ENCODE measurements at regions not wholly inside any gene's neighbourhood (a gene's known extent, or its start where the extent isn't known, plus 50 kb on each side); places are given as distances from the start of the nearest gene placed in this dataset.
A peak's percentile ranks its signal among the peaks of the same experiment; 100 is the strongest.

DNA sequence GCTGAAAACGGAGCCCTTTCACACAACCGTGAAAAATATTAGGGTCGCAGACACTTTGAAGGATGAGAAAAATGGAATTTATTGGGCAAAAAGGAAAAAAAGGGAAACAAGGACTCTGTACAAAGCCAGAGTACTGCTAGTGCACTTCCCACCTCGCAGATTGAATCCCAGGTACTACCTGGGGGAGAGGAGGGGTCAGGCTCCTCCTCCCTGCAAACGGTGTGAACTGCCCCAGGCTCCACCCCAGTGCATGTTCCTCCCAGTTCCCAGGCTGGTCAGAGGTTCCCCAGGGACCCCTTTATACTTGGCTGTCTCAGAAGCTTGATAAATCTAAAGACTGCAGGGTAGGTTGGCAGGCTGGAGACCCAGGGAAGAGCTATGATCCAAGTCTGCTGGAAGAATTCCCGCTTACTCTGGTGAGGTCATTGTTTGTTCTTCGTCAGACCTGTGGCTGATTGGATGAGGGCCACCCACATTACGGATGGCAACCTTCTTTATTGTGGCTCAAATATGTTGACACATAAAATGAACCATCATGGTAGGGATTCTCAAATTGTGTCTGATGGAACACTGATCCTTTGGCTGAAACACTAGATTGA lies 290.4 kb upstream of the POU3F3 start:
- DNase-seq: no peak

GRCh38 chr2:104568247-104568646 lies 285.7 kb upstream of the POU3F3 start:
- no peak for DNase-seq

DNA sequence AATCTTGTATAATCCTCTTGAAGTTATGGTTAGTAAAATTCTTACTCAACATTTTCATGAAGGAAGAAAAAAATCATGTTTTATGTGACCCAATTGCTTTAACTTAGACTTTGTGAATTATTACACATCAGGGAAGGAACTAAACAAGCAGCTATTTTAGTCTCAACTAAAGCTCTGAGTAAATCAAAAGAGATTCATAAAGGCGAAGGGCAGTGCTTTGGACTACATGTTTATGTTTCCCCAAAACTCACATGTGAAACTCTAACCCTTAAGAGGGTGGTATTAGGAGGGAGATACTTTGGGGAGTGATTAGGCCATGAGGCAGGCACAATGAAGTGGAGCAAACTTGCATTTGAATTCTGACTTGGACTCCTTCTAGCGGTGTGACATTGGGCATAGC lies 283.7 kb upstream of the POU3F3 start:
- no peak for DNase-seq

DNA sequence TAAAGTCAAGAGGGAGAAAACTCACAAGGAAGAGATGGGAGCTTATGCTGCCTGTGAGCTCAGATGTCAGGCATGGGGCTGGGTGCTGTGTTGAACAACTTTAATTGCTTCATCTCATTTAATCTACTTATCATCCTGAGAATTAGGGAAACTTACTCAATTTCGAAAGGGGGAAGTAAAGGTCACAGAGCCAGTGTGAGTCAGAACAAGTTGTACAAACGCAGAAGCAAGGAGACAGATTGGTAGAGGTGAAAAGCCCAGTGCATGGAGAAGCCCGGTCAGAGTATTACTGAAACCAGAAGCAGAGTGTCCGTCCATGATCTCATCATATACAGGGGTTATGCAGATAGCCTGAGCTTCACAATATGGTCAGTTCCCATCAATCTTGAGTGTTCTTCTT lies 281.1 kb upstream of the POU3F3 start:
- no peak for DNase-seq

DNA sequence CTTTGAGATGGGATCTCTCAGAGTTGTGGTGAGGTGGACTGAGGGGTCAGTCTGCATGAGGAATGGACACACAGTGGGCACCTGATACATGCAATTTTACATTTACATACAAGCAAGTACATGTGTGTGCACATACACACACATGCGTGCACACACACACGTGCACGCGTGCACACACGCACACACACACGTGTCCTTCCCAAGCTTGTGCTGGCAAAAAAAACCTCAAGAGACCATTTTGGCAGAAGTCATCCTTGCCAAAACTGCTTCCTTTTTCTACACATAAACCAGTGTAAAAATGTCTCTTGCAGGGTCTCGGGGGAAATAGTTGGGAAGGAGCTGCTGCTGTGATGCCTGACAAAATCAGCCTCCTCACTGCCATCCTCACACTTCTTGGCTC lies 279.5 kb upstream of the POU3F3 start:
- DNase-seq: no peak

DNA sequence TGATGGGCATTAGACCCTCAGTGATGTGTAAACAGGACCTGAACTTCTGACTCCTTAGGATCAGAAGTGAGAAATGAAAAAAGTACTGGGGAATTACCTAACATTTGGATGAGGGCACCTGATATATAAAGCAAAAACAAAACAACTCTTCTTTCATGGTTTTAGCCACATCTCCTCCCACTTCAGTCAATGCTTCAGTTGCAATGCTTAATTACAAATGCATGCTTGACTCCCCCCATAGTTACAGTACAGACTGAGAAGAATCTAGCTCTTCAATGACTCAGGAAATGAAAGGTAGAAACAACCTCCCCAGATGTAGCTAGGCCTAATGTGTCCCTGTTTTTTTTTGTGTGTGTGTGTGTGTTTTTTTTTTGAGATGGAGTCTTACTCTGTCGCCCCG lies 276.8 kb upstream of the POU3F3 start:
- DNase-seq: no peak

- no peak for DNase-seq
Measured at GRCh38 chr2:104582471-104582870, 271.4 kb upstream of the POU3F3 start.

GRCh38 chr2:104583811-104584210 lies 270.1 kb upstream of the POU3F3 start:
- no peak for DNase-seq

DNA sequence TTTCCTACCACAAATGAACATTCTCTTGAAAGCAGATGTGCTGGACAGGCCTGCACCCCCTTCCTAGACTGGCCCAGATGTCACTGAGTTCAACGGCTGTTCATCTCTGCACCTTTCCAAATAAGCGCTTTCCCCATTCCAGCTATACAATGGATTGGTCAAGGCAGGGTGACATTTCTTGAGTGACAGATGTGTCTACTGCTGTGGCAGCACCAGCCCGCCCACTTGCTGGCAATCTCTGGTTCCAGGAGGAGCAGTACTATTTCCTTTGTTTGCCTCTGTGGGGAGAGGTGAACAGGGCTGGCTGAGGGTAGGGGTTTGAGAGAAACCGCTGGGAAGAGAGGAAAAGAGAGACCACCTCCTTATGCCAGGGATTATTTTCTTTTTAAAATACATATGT lies 269.5 kb upstream of the POU3F3 start:
- no peak for DNase-seq

- no peak for DNase-seq
Measured at GRCh38 chr2:104595576-104595975, 258.3 kb upstream of the POU3F3 start.

DNA sequence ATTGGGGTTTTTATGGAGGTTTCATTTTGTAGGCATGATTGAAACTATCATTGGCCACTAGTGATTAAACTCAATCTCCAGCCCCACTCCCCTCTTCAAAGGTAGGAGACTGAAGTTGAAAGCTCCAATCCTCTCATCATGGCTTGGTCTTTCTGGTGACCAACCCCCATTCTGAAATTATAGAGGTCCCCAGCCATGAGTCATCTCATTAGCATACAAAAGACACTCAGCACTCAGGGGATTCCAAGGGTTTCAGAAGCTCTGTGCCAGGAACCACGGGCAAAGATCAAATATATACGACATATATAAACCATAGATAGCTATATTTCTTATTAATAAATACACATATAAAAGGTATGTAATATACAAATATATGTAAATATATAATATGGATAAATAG lies 256.0 kb upstream of the POU3F3 start:
- no peak for DNase-seq

DNA sequence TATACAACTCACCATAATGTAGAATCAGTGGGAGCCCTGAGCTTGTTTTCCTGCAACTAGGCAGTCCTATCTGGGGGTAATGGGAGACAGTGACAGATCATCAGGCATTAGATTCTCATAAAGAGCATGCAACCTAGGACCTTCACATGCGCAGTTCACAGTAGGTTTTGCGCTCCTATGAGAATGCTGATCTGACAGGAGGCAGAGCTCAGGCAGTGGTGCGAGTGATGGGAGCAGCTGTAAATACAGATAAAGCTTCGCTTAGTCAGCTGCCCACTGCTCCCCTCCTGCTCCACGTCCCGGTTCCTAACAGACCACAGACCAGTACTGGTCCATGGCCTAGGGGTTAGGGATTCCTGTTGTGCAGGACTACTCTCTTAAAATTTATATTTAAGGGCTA lies 255.3 kb upstream of the POU3F3 start:
- no peak for DNase-seq

- DNase-seq: no peak
Measured at GRCh38 chr2:104599787-104600510, 254.0 kb upstream of the POU3F3 start.

DNA sequence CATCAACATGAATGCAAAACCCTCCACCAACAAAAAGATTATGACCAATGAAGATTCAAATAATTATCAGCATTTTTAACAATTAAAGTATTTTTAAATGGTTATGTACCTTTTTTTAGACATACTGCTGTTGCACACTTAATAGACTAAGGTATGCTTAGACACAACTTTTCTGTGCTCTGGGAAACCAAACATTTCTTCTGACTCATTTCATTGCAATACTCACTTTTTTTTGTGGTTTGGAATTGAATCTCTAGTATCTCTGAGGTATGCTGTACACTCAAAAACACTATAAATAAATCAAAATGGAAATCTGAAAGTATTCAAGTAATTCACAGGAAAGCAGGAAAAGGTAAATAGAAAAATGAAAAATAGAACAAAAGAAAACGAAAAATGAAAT lies 247.9 kb upstream of the POU3F3 start:
- DNase-seq: no peak

DNA sequence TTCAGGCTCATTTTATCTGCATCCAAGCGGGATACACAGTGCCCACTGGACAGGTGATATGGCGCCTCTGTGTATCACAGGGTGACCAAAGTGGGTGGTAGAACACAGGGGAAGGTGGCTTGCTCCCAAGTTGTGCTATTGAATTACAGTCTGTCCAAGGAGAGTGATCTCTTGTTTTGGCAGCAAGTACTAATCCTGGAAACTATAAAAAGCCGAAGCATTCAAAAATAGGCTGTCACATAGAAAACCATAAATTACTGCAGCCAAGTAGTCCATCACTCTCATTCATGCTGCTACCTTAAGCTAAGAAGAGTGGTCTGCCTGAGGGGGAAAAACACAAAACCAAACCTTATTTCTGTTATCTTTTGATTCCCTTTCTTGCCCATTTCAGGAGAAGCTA lies 237.1 kb upstream of the POU3F3 start:
- no peak for DNase-seq

DNA sequence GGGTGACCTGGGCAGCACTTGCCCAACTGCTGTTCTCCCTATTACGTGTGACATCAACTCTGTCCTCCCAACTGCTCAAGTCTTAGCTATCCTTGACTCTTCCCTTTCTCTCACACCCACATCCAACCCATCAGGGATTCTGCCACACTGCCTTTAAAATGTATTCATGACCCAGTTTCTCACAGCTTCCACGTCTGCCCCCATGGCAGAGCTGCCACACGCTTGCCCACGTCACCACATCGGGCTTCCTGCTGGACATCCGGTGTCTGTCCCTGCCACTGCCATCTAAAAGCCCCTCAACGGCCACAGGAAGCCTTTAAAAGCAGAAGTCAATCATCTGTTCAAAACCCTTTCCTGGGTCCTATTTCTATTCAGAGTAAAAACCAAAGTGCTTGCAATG lies 233.1 kb upstream of the POU3F3 start:
- no peak for DNase-seq

- DNase-seq: no peak
Measured at GRCh38 chr2:104635608-104636007, 218.3 kb upstream of the POU3F3 start.

- DNase-seq: no peak
Measured at GRCh38 chr2:104638190-104638858, 215.6 kb upstream of the POU3F3 start.

DNA sequence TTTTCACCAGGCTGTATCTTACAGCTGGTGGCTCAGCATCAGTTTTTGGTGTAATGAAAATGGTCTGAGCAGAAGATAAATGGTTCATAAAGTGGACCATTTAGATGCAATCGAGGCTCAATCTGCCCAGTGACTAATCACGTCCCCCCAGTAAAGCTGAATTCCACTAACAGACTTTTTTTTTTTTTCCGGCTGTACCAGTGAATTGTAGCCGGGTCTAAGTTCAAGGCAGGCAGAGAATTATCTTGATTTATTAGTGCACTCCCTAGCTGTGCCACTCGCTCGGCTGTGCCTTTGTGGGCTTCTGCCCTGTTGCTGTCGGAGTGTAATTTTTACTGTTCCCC lies 215.1 kb upstream of the POU3F3 start:
- DNase-seq: no peak

GRCh38 chr2:104641786-104642185 lies 212.1 kb upstream of the POU3F3 start:
- DNase-seq: no peak

DNA sequence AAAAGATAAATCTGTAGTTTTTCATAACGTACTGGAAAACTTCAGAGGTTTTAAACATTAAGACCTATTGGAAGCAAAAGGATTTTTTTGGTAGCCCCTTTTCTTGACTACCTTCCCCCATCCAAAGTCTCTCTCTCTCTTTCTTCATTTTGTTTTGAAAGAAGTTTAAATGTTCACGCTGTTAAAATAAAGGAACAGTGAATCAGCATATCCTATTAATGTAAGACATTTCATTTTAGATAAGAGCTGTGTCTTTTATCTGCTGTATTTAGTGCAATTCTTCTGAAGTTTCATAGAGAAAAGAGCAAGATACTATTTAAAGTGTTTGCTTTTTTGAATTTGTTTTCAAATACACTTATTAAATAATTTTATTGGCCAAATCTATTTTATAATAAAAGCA lies 205.5 kb upstream of the POU3F3 start:
- DNase-seq: no peak

GRCh38 chr2:104649866-104650265 lies 204.0 kb upstream of the POU3F3 start:
- DNase-seq: no peak

GRCh38 chr2:104650405-104650996 lies 203.4 kb upstream of the POU3F3 start:
- DNase-seq: no peak

DNA sequence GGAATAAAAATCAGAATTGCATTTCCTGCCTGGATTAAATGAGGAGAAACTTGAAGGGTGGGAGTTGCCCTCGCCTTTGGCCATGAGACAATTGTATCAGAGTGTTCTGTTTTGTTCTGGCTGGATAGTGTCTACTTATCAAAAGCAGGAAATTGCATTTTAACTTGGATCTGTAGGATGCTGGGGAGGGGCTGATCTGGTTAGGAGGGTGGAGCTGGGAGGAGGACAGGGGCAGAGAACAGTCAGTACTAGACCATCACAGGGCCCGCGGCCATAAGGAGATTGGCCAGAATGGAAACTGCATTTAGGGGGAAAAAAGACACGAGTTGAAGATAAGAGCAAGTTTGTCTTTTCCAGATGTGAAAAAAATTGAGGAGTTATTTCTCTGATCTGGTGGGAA lies 199.1 kb upstream of the POU3F3 start:
- peak; percentile 2 for DNase-seq

Measured in NCI-H345 (cell line).